ENCODE measurements at regions not wholly inside any gene's neighbourhood (a gene's known extent, or its start where the extent isn't known, plus 50 kb on each side); places are given as distances from the start of the nearest gene placed in this dataset.

- DNase-seq (ENCODE audit: low spot score): peak; percentile 39
These were observed 133.2 kb upstream of the TBX20 start for GRCh38 chr7:35386816-35387706.

- no peak for DNase-seq (ENCODE audit: low spot score)
These were observed 132.3 kb upstream of the TBX20 start for GRCh38 chr7:35386082-35386815.

GRCh38 chr7:35384761-35385700 lies 131.1 kb upstream of the TBX20 start:
- DNase-seq (ENCODE audit: low spot score): no peak

GRCh38 chr7:35380739-35381224 lies 126.9 kb upstream of the TBX20 start:
- DNase-seq (ENCODE audit: low spot score): no peak

GRCh38 chr7:35379481-35379880 lies 125.6 kb upstream of the TBX20 start:
- no peak for DNase-seq (ENCODE audit: low spot score)

GRCh38 chr7:35375516-35375915 lies 121.6 kb upstream of the TBX20 start:
- DNase-seq (ENCODE audit: low spot score): no peak

- no peak for DNase-seq (ENCODE audit: low spot score)
These were observed 121.0 kb upstream of the TBX20 start for GRCh38 chr7:35374858-35375257.

- no peak for DNase-seq (ENCODE audit: low spot score)
These were observed 117.3 kb upstream of the TBX20 start for GRCh38 chr7:35371221-35371620.

- no peak for DNase-seq (ENCODE audit: low spot score)
These were observed 116.8 kb upstream of the TBX20 start for GRCh38 chr7:35370687-35371086.

- no peak for DNase-seq (ENCODE audit: low spot score)
These were observed 112.6 kb upstream of the TBX20 start for GRCh38 chr7:35366167-35367155.

- no peak for DNase-seq (ENCODE audit: low spot score)
These were observed 111.6 kb upstream of the TBX20 start for GRCh38 chr7:35365523-35365922.

GRCh38 chr7:35362341-35362740 lies 108.4 kb upstream of the TBX20 start:
- DNase-seq (ENCODE audit: low spot score): no peak

GRCh38 chr7:35359423-35359822 lies 105.5 kb upstream of the TBX20 start:
- no peak for DNase-seq (ENCODE audit: low spot score)

GRCh38 chr7:35356495-35356894 lies 102.6 kb upstream of the TBX20 start:
- DNase-seq (ENCODE audit: low spot score): no peak

- no peak for DNase-seq (ENCODE audit: low spot score)
These were observed 102.0 kb upstream of the TBX20 start for GRCh38 chr7:35355911-35356310.

GRCh38 chr7:35355199-35355598 lies 101.3 kb upstream of the TBX20 start:
- no peak for DNase-seq (ENCODE audit: low spot score)

- no peak for DNase-seq (ENCODE audit: low spot score)
These were observed 99.6 kb upstream of the TBX20 start for GRCh38 chr7:35353481-35353880.

- no peak for DNase-seq (ENCODE audit: low spot score)
These were observed 97.6 kb upstream of the TBX20 start for GRCh38 chr7:35351466-35351865.

- DNase-seq (ENCODE audit: low spot score): no peak
These were observed 94.9 kb upstream of the TBX20 start for GRCh38 chr7:35348611-35349400.

GRCh38 chr7:35342786-35343185 lies 88.9 kb upstream of the TBX20 start:
- no peak for DNase-seq (ENCODE audit: low spot score)
